Fibroblast of skin of back (primary cell): ENCODE measurements at regions not wholly inside any gene's neighbourhood (a gene's known extent, or its start where the extent isn't known, plus 50 kb on each side); places are given as distances from the start of the nearest gene placed in this dataset.

Experiments
- DNase-seq: peaks from one replicate; pipeline ENCODE4 v3.0.0-alpha.2; 2013

- DNase-seq, result peak; percentile 1
These were observed 961.6 kb upstream of the LRRTM1 start for GRCh38 chr2:81266106-81266505.

- no peak for DNase-seq
These were observed 959.4 kb upstream of the LRRTM1 start for GRCh38 chr2:81263989-81264388.

GRCh38 chr2:81260320-81260719 lies 955.8 kb upstream of the LRRTM1 start:
- DNase-seq, result no peak

GRCh38 chr2:81250270-81250669 lies 945.7 kb upstream of the LRRTM1 start:
- no peak for DNase-seq

GRCh38 chr2:81249152-81249551 lies 944.6 kb upstream of the LRRTM1 start:
- DNase-seq, result no peak

- DNase-seq, result no peak
These were observed 943.1 kb upstream of the LRRTM1 start for GRCh38 chr2:81247648-81248047.

- DNase-seq, result no peak
These were observed 937.9 kb upstream of the LRRTM1 start for GRCh38 chr2:81242501-81242900.

- no peak for DNase-seq
These were observed 933.9 kb upstream of the LRRTM1 start for GRCh38 chr2:81238462-81238861.

GRCh38 chr2:81235601-81236000 lies 931.0 kb upstream of the LRRTM1 start:
- no peak for DNase-seq

- DNase-seq, result no peak
These were observed 930.2 kb upstream of the LRRTM1 start for GRCh38 chr2:81234711-81235110.

GRCh38 chr2:81225756-81226155 lies 921.2 kb upstream of the LRRTM1 start:
- DNase-seq, result no peak

- DNase-seq, result no peak
These were observed 909.0 kb upstream of the LRRTM1 start for GRCh38 chr2:81213598-81213997.

GRCh38 chr2:81206216-81206615 lies 901.7 kb upstream of the LRRTM1 start:
- no peak for DNase-seq

- no peak for DNase-seq
These were observed 892.5 kb upstream of the LRRTM1 start for GRCh38 chr2:81196933-81197628.

- DNase-seq, result no peak
These were observed 891.9 kb upstream of the LRRTM1 start for GRCh38 chr2:81196383-81196851.

- DNase-seq, result no peak
These were observed 891.3 kb upstream of the LRRTM1 start for GRCh38 chr2:81195774-81196382.

GRCh38 chr2:81195017-81195773 lies 890.6 kb upstream of the LRRTM1 start:
- DNase-seq, result no peak

- no peak for DNase-seq
These were observed 890.0 kb upstream of the LRRTM1 start for GRCh38 chr2:81194581-81194980.

- DNase-seq, result no peak
These were observed 889.6 kb upstream of the LRRTM1 start for GRCh38 chr2:81194176-81194575.

- DNase-seq, result no peak
These were observed 877.3 kb upstream of the LRRTM1 start for GRCh38 chr2:81181845-81182244.

GRCh38 chr2:81171447-81171846 lies 866.9 kb upstream of the LRRTM1 start:
- DNase-seq, result no peak

- DNase-seq, result no peak
These were observed 859.0 kb upstream of the LRRTM1 start for GRCh38 chr2:81163583-81163982.

- DNase-seq, result no peak
These were observed 854.0 kb upstream of the LRRTM1 start for GRCh38 chr2:81158505-81158904.

GRCh38 chr2:81148323-81148722 lies 843.8 kb upstream of the LRRTM1 start:
- DNase-seq, result no peak
